K562 (cell line): ENCODE measurements at regions not wholly inside any gene's neighbourhood (a gene's known extent, or its start where the extent isn't known, plus 50 kb on each side); places are given as distances from the start of the nearest gene placed in this dataset.

Source experiments
- ATF4 ChIP-seq: fragments of 450-650 bp; formaldehyde crosslinking; IDR thresholded peaks from 2 replicates; pipeline ENCODE4 v1.4.0; 2022; ENCODE audit warnings: mild to moderate bottlenecking, moderate library complexity
- BRF2 ChIP-seq: IDR thresholded peaks from 3 replicates; pipeline ENCODE4 v1.6.1; 2011; ENCODE audit warnings: borderline replicate concordance, mild to moderate bottlenecking; ENCODE audit not compliant: insufficient read length, insufficient read depth
- CTCF ChIP-seq, 3 experiments: IDR thresholded peaks in 2 of 3; conservative IDR thresholded peaks in 1 of 3; 2 replicates each; pipeline ENCODE4 v1.5.1; 2011 to 2012; ENCODE audit warnings: low read length in 3 of 3, mild to moderate bottlenecking in 3 of 3, control low read depth in 2 of 3, improper control_type of control experiment in 1 of 3, inconsistent platforms in 1 of 3, low read depth in 1 of 3, mixed read lengths in 1 of 3, moderate library complexity in 1 of 3; ENCODE audit not compliant: insufficient read depth in 2 of 3
- DMBX1 ChIP-seq: fragments of 250-450 bp; sonication (Bioruptor Pico); IDR thresholded peaks from 2 replicates; pipeline ENCODE4 v1.8.0; 2022; ENCODE audit warnings: inconsistent platforms, mild to moderate bottlenecking, moderate library complexity, borderline replicate concordance
- DNMT1 ChIP-seq: fragments of 450-650 bp; IDR thresholded peaks from 2 replicates; pipeline ENCODE4 v1.6.1; 2016; ENCODE audit warnings: antibody characterized with exemption, mild to moderate bottlenecking
- GATAD2B ChIP-seq: fragments of 450-650 bp; IDR thresholded peaks from 2 replicates; pipeline ENCODE4 v1.6.1; 2017; ENCODE audit warnings: mild to moderate bottlenecking, borderline replicate concordance
- KHSRP ChIP-seq: fragments of 450-650 bp; IDR thresholded peaks from 2 replicates; pipeline ENCODE4 v1.6.1; 2017
- L3MBTL2 ChIP-seq: fragments of 450-650 bp; IDR thresholded peaks from 2 replicates; pipeline ENCODE4 v1.6.1; 2016; ENCODE audit warnings: mild to moderate bottlenecking, moderate library complexity
- NCOA1 ChIP-seq: fragments of 450-650 bp; IDR thresholded peaks from 2 replicates; pipeline ENCODE4 v1.6.1; 2016; ENCODE audit warnings: low read depth
- PHF21A ChIP-seq: fragments of 450-650 bp; IDR thresholded peaks from 2 replicates; pipeline ENCODE4 v1.6.1; 2017; ENCODE audit warnings: low read depth, borderline replicate concordance
- RBM34 ChIP-seq: fragments of 200-400 bp; formaldehyde crosslinking; IDR thresholded peaks from 2 replicates; pipeline ENCODE4 v1.6.1; 2018; ENCODE audit warnings: low read length, borderline replicate concordance; ENCODE audit not compliant: insufficient read depth
- SMARCC2 ChIP-seq: fragments of 450-650 bp; IDR thresholded peaks from 2 replicates; pipeline ENCODE4 v1.6.1; 2017; ENCODE audit warnings: antibody characterized with exemption, moderate library complexity, mild to moderate bottlenecking, low read depth
- SOX6 ChIP-seq: fragments of 450-650 bp; IDR thresholded peaks from 2 replicates; pipeline ENCODE4 v1.6.1; 2014; ENCODE audit warnings: mild to moderate bottlenecking
- SPI1 ChIP-seq: IDR thresholded peaks from 2 replicates; pipeline ENCODE4 v1.6.1; 2011; ENCODE audit warnings: low read depth, low read length, control low read depth, borderline replicate concordance
- TAF9B ChIP-seq: fragments of 450-650 bp; IDR thresholded peaks from 2 replicates; pipeline ENCODE4 v1.6.1; 2018; ENCODE audit warnings: mild to moderate bottlenecking; ENCODE audit not compliant: partially characterized antibody
- TEAD2 ChIP-seq: fragments of 450-650 bp; IDR thresholded peaks from 2 replicates; pipeline ENCODE4 v1.6.1; 2016; ENCODE audit warnings: missing genetic modification characterization, control low read depth, missing compliant biosample characterization
- TRIM25 ChIP-seq: fragments of 450-650 bp; IDR thresholded peaks from 2 replicates; pipeline ENCODE4 v1.7.0; 2016; ENCODE audit warnings: borderline replicate concordance
- ZBTB34 ChIP-seq: fragments of 250-450 bp; sonication (Bioruptor Pico); IDR thresholded peaks from 2 replicates; pipeline ENCODE4 v1.8.0; 2021; ENCODE audit warnings: mild to moderate bottlenecking, moderate library complexity
- ZNF740 ChIP-seq, 3 experiments: fragments of 200-800 bp in 1 of 3; sonication (Bioruptor generic) in 1 of 3; sonication (generic) in 1 of 3; formaldehyde crosslinking in 1 of 3; IDR thresholded peaks; 2 replicates each; pipeline versions ENCODE4 v1.6.1 to v1.8.0; 2016 to 2022; ENCODE audit warnings: mild to moderate bottlenecking in 2 of 3, missing compliant biosample characterization in 2 of 3, missing genetic modification characterization in 2 of 3, missing genetic modification reagents in 1 of 3

- no peak for TF ChIP-seq CTCF (IDR thresholded peaks at IDR 0.05 in 2 of 3, conservative IDR thresholded peaks at IDR 0.05 in 1 of 3; ENCODE audit: insufficient read depth in 2 of 3, low read depth in 1 of 3, low read length in 3 of 3)
- TF ChIP-seq TRIM25, result no peak
- TF ChIP-seq TAF9B, result peak; percentile 79
- peak; percentile 80 for TF ChIP-seq SOX6
- TF ChIP-seq GATAD2B, result peak; percentile 69
- peak; percentile 64; the same call in 1 of the 2 replicates for TF ChIP-seq NCOA1
- TF ChIP-seq SPI1, result no peak
- TF ChIP-seq SMARCC2, result peak; percentile 92
- no peak for TF ChIP-seq ZBTB34 (CRISPR knock-in tag)
- 0 out of 2 replicates have a peak, but pooled peaks have one; percentile 17 for TF ChIP-seq ZNF740 (CRISPR knock-in tag; IDR thresholded peaks at IDR 0.05)
- no peak for TF ChIP-seq ZNF740 (tag; IDR thresholded peaks at IDR 0.05)
- TF ChIP-seq DNMT1, result no peak
- peak; percentile 87 for TF ChIP-seq L3MBTL2
- no peak for TF ChIP-seq KHSRP
- TF ChIP-seq BRF2, result no peak
- peak; percentile 71; the same call in 1 of the 2 replicates for TF ChIP-seq PHF21A
- TF ChIP-seq DMBX1, result peak; percentile 47; the same call in 1 of the 2 replicates
- TF ChIP-seq ATF4, result 0 out of 2 replicates have a peak, but pooled peaks have one; percentile 14
- TF ChIP-seq RBM34, result no peak
- TF ChIP-seq TEAD2, result 0 out of 2 replicates have a peak, but pooled peaks have one; percentile 38
Measured at GRCh38 chr5:54743997-54744788, 226.6 kb downstream of the SNX18 start (continued).
